ENCODE measurements at regions not wholly inside any gene's neighbourhood (a gene's known extent, or its start where the extent isn't known, plus 50 kb on each side); places are given as distances from the start of the nearest gene placed in this dataset.

GRCh38 chr7:131970602-131971001, 414.2 kb upstream of the PODXL start:
- no peak overlapping the region for H3K4me3 Mint-ChIP-seq
- H3K27ac Mint-ChIP-seq = no peak overlapping the region
- H3K4me1 Mint-ChIP-seq (ENCODE audit: low read depth) = no peaks in the 10 kb centered on the region
- H3K36me3 Mint-ChIP-seq (ENCODE audit: low read depth) = no peaks in the 10 kb centered on the region
- no peak for DNase-seq (ENCODE audit: low spot score)
- H3K27me3 Mint-ChIP-seq (ENCODE audit: insufficient read depth) = no peaks in the 10 kb centered on the region
- H3K9me3 Mint-ChIP-seq = no peaks in the 10 kb centered on the region
- intact Hi-C loops (cut with micrococcal nuclease) = no loop called here

- H3K27me3 Mint-ChIP-seq (ENCODE audit: insufficient read depth) = no peaks in the 10 kb centered on the region
- H3K27ac Mint-ChIP-seq = no peak overlapping the region
- no peaks in the 10 kb centered on the region for H3K4me1 Mint-ChIP-seq (ENCODE audit: low read depth)
- intact Hi-C loops (cut with micrococcal nuclease) = no loop called here
- no peaks in the 10 kb centered on the region for H3K9me3 Mint-ChIP-seq
- H3K4me3 Mint-ChIP-seq = no peak overlapping the region
- no peaks in the 10 kb centered on the region for H3K36me3 Mint-ChIP-seq (ENCODE audit: low read depth)
- DNase-seq (ENCODE audit: low spot score) = no peak
Measured at GRCh38 chr7:131969560-131969959, 413.1 kb upstream of the PODXL start.

- intact Hi-C loops (cut with micrococcal nuclease) = no loop called here
- no peak for DNase-seq (ENCODE audit: low spot score)
- Mint-ChIP-seq H3K27me3 (ENCODE audit: insufficient read depth) (no peaks in the 10 kb centered on the region), H3K27ac (no peak overlapping the region), H3K9me3 (no peaks in the 10 kb centered on the region), H3K36me3 (ENCODE audit: low read depth) (no peaks in the 10 kb centered on the region), H3K4me3 (no peak overlapping the region), H3K4me1 (ENCODE audit: low read depth) (no peaks in the 10 kb centered on the region)
Measured at GRCh38 chr7:131967216-131967730, 410.8 kb upstream of the PODXL start.

- intact Hi-C loops (cut with micrococcal nuclease) = no loop called here
- no peak overlapping the region for H3K27ac Mint-ChIP-seq
- no peaks in the 10 kb centered on the region for H3K4me1 Mint-ChIP-seq (ENCODE audit: low read depth)
- no peak overlapping the region for H3K4me3 Mint-ChIP-seq
- no peaks in the 10 kb centered on the region for H3K9me3 Mint-ChIP-seq
- DNase-seq (ENCODE audit: low spot score) = no peak
- H3K27me3 Mint-ChIP-seq (ENCODE audit: insufficient read depth) = peaks cover 4% of the 10 kb centered on the region
- no peaks in the 10 kb centered on the region for H3K36me3 Mint-ChIP-seq (ENCODE audit: low read depth)
Measured at GRCh38 chr7:131964203-131964602, 407.8 kb upstream of the PODXL start.

- no peaks in the 10 kb centered on the region for H3K4me1 Mint-ChIP-seq (ENCODE audit: low read depth)
- no peak overlapping the region for H3K4me3 Mint-ChIP-seq
- intact Hi-C loops (cut with micrococcal nuclease) = no loop called here
- H3K9me3 Mint-ChIP-seq = no peaks in the 10 kb centered on the region
- H3K36me3 Mint-ChIP-seq (ENCODE audit: low read depth) = no peaks in the 10 kb centered on the region
- no peak overlapping the region for H3K27ac Mint-ChIP-seq
- H3K27me3 Mint-ChIP-seq (ENCODE audit: insufficient read depth) = peaks cover 4% of the 10 kb centered on the region
- no peak for DNase-seq (ENCODE audit: low spot score)
Measured at GRCh38 chr7:131961054-131961680, 404.7 kb upstream of the PODXL start.

- DNase-seq (ENCODE audit: low spot score) = no peak
- no peaks in the 10 kb centered on the region for H3K4me1 Mint-ChIP-seq (ENCODE audit: low read depth)
- H3K27me3 Mint-ChIP-seq (ENCODE audit: insufficient read depth) = peaks cover 4% of the 10 kb centered on the region
- H3K9me3 Mint-ChIP-seq = no peaks in the 10 kb centered on the region
- no peak overlapping the region for H3K4me3 Mint-ChIP-seq
- no peaks in the 10 kb centered on the region for H3K36me3 Mint-ChIP-seq (ENCODE audit: low read depth)
- intact Hi-C loops (cut with micrococcal nuclease) = no loop called here
- no peak overlapping the region for H3K27ac Mint-ChIP-seq
Measured at GRCh38 chr7:131959106-131959812, 402.8 kb upstream of the PODXL start.

- Mint-ChIP-seq H3K4me3 (no peak overlapping the region), H3K27me3 (ENCODE audit: insufficient read depth) (peaks cover 4% of the 10 kb centered on the region), H3K4me1 (ENCODE audit: low read depth) (no peaks in the 10 kb centered on the region), H3K36me3 (ENCODE audit: low read depth) (no peaks in the 10 kb centered on the region), H3K27ac (no peak overlapping the region), H3K9me3 (no peaks in the 10 kb centered on the region)
- intact Hi-C loops (cut with micrococcal nuclease) = no loop called here
- DNase-seq (ENCODE audit: low spot score) = no peak
Measured at GRCh38 chr7:131957338-131958020, 401.1 kb upstream of the PODXL start.

GRCh38 chr7:131956864-131957263, 400.4 kb upstream of the PODXL start:
- no peak overlapping the region for H3K4me3 Mint-ChIP-seq
- intact Hi-C loops (cut with micrococcal nuclease) = no loop called here
- H3K4me1 Mint-ChIP-seq (ENCODE audit: low read depth) = no peaks in the 10 kb centered on the region
- peaks cover 4% of the 10 kb centered on the region for H3K27me3 Mint-ChIP-seq (ENCODE audit: insufficient read depth)
- DNase-seq (ENCODE audit: low spot score) = no peak
- H3K36me3 Mint-ChIP-seq (ENCODE audit: low read depth) = no peaks in the 10 kb centered on the region
- no peak overlapping the region for H3K27ac Mint-ChIP-seq
- no peaks in the 10 kb centered on the region for H3K9me3 Mint-ChIP-seq

GRCh38 chr7:131955679-131956078, 399.3 kb upstream of the PODXL start:
- H3K27ac Mint-ChIP-seq = no peak overlapping the region
- no peaks in the 10 kb centered on the region for H3K4me1 Mint-ChIP-seq (ENCODE audit: low read depth)
- H3K36me3 Mint-ChIP-seq (ENCODE audit: low read depth) = no peaks in the 10 kb centered on the region
- intact Hi-C loops (cut with micrococcal nuclease) = no loop called here
- no peak overlapping the region for H3K4me3 Mint-ChIP-seq
- no peaks in the 10 kb centered on the region for H3K9me3 Mint-ChIP-seq
- no peak for DNase-seq (ENCODE audit: low spot score)
- peaks cover 4% of the 10 kb centered on the region for H3K27me3 Mint-ChIP-seq (ENCODE audit: insufficient read depth)

GRCh38 chr7:131953184-131953583, 396.8 kb upstream of the PODXL start:
- Mint-ChIP-seq H3K36me3 (ENCODE audit: low read depth) (no peaks in the 10 kb centered on the region), H3K4me3 (no peak overlapping the region), H3K4me1 (ENCODE audit: low read depth) (no peaks in the 10 kb centered on the region), H3K27ac (no peak overlapping the region), H3K27me3 (ENCODE audit: insufficient read depth) (no peaks in the 10 kb centered on the region), H3K9me3 (no peaks in the 10 kb centered on the region)
- intact Hi-C loops (cut with micrococcal nuclease) = no loop called here
- DNase-seq (ENCODE audit: low spot score) = no peak

- no peak overlapping the region for H3K27ac Mint-ChIP-seq
- no peak overlapping the region for H3K4me3 Mint-ChIP-seq
- no peak for DNase-seq (ENCODE audit: low spot score)
- no peaks in the 10 kb centered on the region for H3K4me1 Mint-ChIP-seq (ENCODE audit: low read depth)
- no peaks in the 10 kb centered on the region for H3K27me3 Mint-ChIP-seq (ENCODE audit: insufficient read depth)
- H3K9me3 Mint-ChIP-seq = no peaks in the 10 kb centered on the region
- intact Hi-C loops (cut with micrococcal nuclease) = no loop called here
- H3K36me3 Mint-ChIP-seq (ENCODE audit: low read depth) = no peaks in the 10 kb centered on the region
Measured at GRCh38 chr7:131952365-131952764, 395.9 kb upstream of the PODXL start.

GRCh38 chr7:131950758-131951157, 394.3 kb upstream of the PODXL start:
- Mint-ChIP-seq H3K9me3 (no peaks in the 10 kb centered on the region), H3K4me3 (no peak overlapping the region), H3K4me1 (ENCODE audit: low read depth) (no peaks in the 10 kb centered on the region), H3K27me3 (ENCODE audit: insufficient read depth) (peaks cover 5% of the 10 kb centered on the region), H3K27ac (no peak overlapping the region), H3K36me3 (ENCODE audit: low read depth) (no peaks in the 10 kb centered on the region)
- intact Hi-C loops (cut with micrococcal nuclease) = no loop called here
- DNase-seq (ENCODE audit: low spot score) = no peak

- H3K9me3 Mint-ChIP-seq = no peaks in the 10 kb centered on the region
- DNase-seq (ENCODE audit: low spot score) = no peak
- peaks cover 5% of the 10 kb centered on the region for H3K27me3 Mint-ChIP-seq (ENCODE audit: insufficient read depth)
- no peak overlapping the region for H3K27ac Mint-ChIP-seq
- no peaks in the 10 kb centered on the region for H3K36me3 Mint-ChIP-seq (ENCODE audit: low read depth)
- no peak overlapping the region for H3K4me3 Mint-ChIP-seq
- intact Hi-C loops (cut with micrococcal nuclease) = no loop called here
- no peaks in the 10 kb centered on the region for H3K4me1 Mint-ChIP-seq (ENCODE audit: low read depth)
Measured at GRCh38 chr7:131949659-131950058, 393.2 kb upstream of the PODXL start.

Measured in activated T-helper 1 cell treated with anti-CD3 and anti-CD28 coated beads, Interleukin-12 subunit alpha, Interleukin-12 subunit beta, Interleukin-2, Interleukin-4 antibody, amounts not matched to agents 30 ng/mL and 10 ng/mL and 1 ng/mL, durations not matched to agents 14 hours and 24 hours and 36 hours (primary cell).